RWPE2 (cell line): ENCODE measurements at regions not wholly inside any gene's neighbourhood (a gene's known extent, or its start where the extent isn't known, plus 50 kb on each side); places are given as distances from the start of the nearest gene placed in this dataset.
"Not testable (repeated sequence)": the region's sequence is repeated elsewhere in the genome, so short reads cannot be mapped to it uniquely, and the experiment has no call there.

Experiments used
- ATAC-seq: fragments of 200-7000 bp; cut with Tn5 transposase; 3 replicates; pipeline ENCODE4 v1.9.1; 2021; ENCODE audit warnings: low read depth
- DNase-seq: peaks from one replicate; pipeline ENCODE4 v3.0.0-alpha.2; 2020; ENCODE audit warnings: low spot score
- H3K27ac ChIP-seq: fragments of 450-650 bp; 2 replicates; pipeline ENCODE4 v1.5.1; 2017; ENCODE audit warnings: mild to moderate bottlenecking; ENCODE audit not compliant: poor library complexity, severe bottlenecking
- H3K27me3 ChIP-seq: fragments of 250-450 bp; sonication (Bioruptor Pico); 2 replicates; pipeline ENCODE4 v1.5.1; 2021; ENCODE audit warnings: mild to moderate bottlenecking, moderate library complexity; ENCODE audit not compliant: insufficient read depth, poor library complexity, severe bottlenecking
- H3K36me3 ChIP-seq: fragments of 250-450 bp; sonication (Bioruptor Pico); 2 replicates; pipeline ENCODE4 v1.5.1; 2020; ENCODE audit warnings: low read depth, mild to moderate bottlenecking, moderate library complexity
- H3K4me1 ChIP-seq: fragments of 250-450 bp; sonication (Bioruptor Pico); 2 replicates; pipeline ENCODE4 v1.5.1; 2021; ENCODE audit warnings: mild to moderate bottlenecking, moderate library complexity; ENCODE audit not compliant: insufficient read depth, poor library complexity, severe bottlenecking
- H3K4me3 ChIP-seq: fragments of 250-450 bp; sonication (Bioruptor Pico); 2 replicates; pipeline ENCODE4 v1.5.1; 2021; ENCODE audit warnings: mild to moderate bottlenecking, moderate library complexity; ENCODE audit not compliant: severe bottlenecking
- H3K9me3 ChIP-seq: fragments of 250-450 bp; sonication (Bioruptor Pico); 2 replicates; pipeline ENCODE4 v1.5.1; 2021; ENCODE audit warnings: mild to moderate bottlenecking, moderate library complexity; ENCODE audit not compliant: severe bottlenecking
- TF ChIP-seq, protein P1 (sequence below): fragments of 450-650 bp; IDR thresholded peaks from one replicate; pipeline ENCODE4 v1.5.1; 2017; ENCODE audit warnings: mild to moderate bottlenecking, moderate library complexity; ENCODE audit not compliant: poor library complexity, severe bottlenecking

DNA sequence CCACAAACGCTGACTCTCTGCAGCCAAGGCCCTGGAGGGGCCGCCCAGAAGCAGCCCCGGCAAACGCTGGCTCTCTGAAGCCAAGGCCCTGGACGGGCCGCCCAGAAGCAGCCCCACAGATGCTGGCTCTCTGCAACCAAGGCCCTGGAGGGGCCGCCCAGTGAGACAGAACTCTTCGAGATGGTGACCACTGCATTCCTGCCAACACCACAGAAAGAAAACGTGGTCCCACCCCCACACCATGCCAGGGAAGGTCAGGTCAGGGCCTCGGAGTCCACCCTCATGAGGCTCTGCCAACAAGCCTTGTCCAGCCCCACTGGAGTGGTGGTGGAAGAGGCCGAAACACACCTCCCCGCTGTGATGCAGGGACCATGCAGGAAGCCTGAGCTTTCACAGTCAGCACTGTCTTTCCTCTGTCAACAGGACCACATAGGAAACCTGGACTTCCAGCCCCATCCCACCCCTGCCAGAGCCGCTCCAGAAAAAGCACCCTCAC is 97.5 kb downstream of the DLL1 start:
- TF ChIP-seq, protein P1, sequence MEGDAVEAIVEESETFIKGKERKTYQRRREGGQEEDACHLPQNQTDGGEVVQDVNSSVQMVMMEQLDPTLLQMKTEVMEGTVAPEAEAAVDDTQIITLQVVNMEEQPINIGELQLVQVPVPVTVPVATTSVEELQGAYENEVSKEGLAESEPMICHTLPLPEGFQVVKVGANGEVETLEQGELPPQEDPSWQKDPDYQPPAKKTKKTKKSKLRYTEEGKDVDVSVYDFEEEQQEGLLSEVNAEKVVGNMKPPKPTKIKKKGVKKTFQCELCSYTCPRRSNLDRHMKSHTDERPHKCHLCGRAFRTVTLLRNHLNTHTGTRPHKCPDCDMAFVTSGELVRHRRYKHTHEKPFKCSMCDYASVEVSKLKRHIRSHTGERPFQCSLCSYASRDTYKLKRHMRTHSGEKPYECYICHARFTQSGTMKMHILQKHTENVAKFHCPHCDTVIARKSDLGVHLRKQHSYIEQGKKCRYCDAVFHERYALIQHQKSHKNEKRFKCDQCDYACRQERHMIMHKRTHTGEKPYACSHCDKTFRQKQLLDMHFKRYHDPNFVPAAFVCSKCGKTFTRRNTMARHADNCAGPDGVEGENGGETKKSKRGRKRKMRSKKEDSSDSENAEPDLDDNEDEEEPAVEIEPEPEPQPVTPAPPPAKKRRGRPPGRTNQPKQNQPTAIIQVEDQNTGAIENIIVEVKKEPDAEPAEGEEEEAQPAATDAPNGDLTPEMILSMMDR = no peak
- H3K27ac ChIP-seq = no peak overlapping the region
- DNase-seq (no peak), ATAC-seq (no peak)
- H3K36me3 ChIP-seq = no peaks in the 10 kb centered on the region; the same call in 1 of the 2 replicates
- H3K4me3 ChIP-seq = no peak overlapping the region
- H3K9me3 ChIP-seq = peaks cover 12% of the 10 kb centered on the region
- H3K27me3 ChIP-seq = no peaks in the 10 kb centered on the region
- no peaks in the 10 kb centered on the region for H3K4me1 ChIP-seq

DNA sequence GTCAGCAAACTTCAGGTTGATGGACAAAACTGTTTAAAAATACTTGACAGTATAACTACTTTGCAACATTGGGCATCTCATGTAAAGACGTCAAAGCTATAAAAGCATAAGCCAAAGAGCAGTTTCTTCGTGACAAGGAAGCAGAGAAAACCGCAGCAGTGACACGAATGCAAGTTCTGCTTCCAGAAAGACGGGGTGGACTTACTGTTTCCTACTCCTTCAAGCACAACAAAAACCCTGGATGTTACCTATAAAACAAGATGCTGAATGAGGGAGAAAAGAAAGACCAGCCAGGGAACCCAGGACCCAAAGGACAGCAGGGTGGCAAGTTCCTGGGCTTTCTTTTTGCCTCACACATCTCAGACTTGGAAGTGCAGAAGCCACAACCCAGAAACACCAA is 98.0 kb downstream of the DLL1 start:
- no peak overlapping the region for H3K4me3 ChIP-seq
- no peak for DNase-seq
- H3K27me3 ChIP-seq = no peaks in the 10 kb centered on the region
- TF ChIP-seq, protein P1 = no peak
- no peak overlapping the region for H3K27ac ChIP-seq
- ATAC-seq = no peak
- H3K4me1 ChIP-seq = no peaks in the 10 kb centered on the region
- H3K36me3 ChIP-seq = no peaks in the 10 kb centered on the region; the same call in 1 of the 2 replicates
- peaks cover 12% of the 10 kb centered on the region for H3K9me3 ChIP-seq

DNA sequence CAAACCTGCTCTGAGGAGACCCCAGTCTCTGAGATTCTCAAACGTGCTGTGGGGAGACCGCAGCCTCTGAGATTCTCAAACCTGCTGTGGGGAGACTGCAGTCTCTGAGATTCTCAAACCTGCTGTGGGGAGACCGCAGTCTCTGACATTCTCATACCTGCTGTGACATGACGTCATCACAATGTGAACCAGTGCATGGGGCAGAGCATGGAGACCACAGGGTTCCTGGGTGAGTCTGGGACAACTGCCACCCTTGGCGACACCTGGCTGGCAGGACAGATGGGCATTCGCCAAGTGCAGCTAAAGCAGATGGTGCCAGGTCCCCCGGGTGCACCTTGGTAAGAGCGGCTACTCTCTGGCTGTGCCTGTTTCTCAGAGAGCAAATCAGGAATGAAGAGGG is 98.8 kb downstream of the DLL1 start:
- not testable (repeated sequence) for H3K36me3 ChIP-seq, DNase-seq, H3K4me1 ChIP-seq, H3K4me3 ChIP-seq, H3K27me3 ChIP-seq, H3K27ac ChIP-seq, ATAC-seq
- peaks cover 12% of the 10 kb centered on the region for H3K9me3 ChIP-seq

DNA sequence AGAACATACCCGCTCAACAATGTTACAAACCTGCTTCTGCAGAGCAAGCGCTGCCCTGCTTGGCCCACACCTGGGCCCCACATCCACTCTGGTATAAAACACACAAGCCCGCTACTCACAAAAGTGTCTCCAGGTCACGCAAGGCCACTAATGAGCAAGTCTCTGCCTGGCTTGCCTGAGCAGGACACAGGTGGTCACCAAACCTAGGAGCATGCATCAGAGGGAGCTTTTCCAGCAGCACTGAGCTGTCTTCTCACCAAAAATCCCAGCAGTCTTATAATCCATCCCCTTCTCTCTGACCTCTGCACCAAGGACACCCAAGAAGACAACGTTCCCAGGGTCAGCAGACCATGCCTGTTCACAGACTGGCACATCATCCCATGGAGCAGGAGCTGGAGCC is 100.8 kb downstream of the DLL1 start:
- no peak overlapping the region for H3K4me3 ChIP-seq
- H3K4me1 ChIP-seq = peaks cover 8% of the 10 kb centered on the region
- peaks cover 3% of the 10 kb centered on the region for H3K9me3 ChIP-seq
- H3K36me3 ChIP-seq = no peaks in the 10 kb centered on the region; the same call in 1 of the 2 replicates
- H3K27ac ChIP-seq = no peak overlapping the region
- TF ChIP-seq, protein P1 = no peak
- no peaks in the 10 kb centered on the region for H3K27me3 ChIP-seq
- no peak for ATAC-seq
- no peak for DNase-seq

DNA sequence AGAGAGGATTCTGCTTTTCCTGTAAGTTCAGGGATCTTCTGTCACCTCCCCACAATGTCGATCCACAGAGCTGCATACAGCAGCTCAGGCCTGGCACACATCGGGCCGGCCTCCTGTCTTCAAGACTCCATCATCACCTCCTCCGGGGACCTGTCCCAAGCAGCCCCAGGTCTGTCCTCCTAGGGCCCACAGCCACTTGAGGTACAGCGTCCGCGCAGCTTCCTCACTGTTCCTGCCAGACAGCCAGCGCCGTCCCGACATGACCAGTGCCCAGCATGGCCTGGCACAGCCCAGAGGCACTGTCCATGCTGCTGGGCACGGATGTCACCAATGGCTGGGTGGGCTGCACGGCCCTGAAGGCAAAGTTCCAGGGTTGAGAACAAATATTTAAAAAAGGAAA is 101.6 kb downstream of the DLL1 start:
- no peaks in the 10 kb centered on the region for H3K36me3 ChIP-seq
- TF ChIP-seq, protein P1 = no peak
- no peaks in the 10 kb centered on the region for H3K27me3 ChIP-seq
- H3K27ac ChIP-seq = no peak overlapping the region
- ATAC-seq = no peak
- DNase-seq = no peak
- no peaks in the 10 kb centered on the region for H3K9me3 ChIP-seq
- H3K4me3 ChIP-seq = no peak overlapping the region
- H3K4me1 ChIP-seq = peaks cover 8% of the 10 kb centered on the region
